GM19240 (cell line): ENCODE measurements at regions not wholly inside any gene's neighbourhood (a gene's known extent, or its start where the extent isn't known, plus 50 kb on each side); places are given as distances from the start of the nearest gene placed in this dataset.
A peak's percentile ranks its signal among the peaks of the same experiment; 100 is the strongest.
"Not testable (repeated sequence)": the region's sequence is repeated elsewhere in the genome, so short reads cannot be mapped to it uniquely, and the experiment has no call there.

Experiments used
- DNase-seq: peaks from one replicate; pipeline ENCODE4 v3.0.0; 2011; ENCODE audit warnings: low spot score; ENCODE audit not compliant: insufficient read length

DNA sequence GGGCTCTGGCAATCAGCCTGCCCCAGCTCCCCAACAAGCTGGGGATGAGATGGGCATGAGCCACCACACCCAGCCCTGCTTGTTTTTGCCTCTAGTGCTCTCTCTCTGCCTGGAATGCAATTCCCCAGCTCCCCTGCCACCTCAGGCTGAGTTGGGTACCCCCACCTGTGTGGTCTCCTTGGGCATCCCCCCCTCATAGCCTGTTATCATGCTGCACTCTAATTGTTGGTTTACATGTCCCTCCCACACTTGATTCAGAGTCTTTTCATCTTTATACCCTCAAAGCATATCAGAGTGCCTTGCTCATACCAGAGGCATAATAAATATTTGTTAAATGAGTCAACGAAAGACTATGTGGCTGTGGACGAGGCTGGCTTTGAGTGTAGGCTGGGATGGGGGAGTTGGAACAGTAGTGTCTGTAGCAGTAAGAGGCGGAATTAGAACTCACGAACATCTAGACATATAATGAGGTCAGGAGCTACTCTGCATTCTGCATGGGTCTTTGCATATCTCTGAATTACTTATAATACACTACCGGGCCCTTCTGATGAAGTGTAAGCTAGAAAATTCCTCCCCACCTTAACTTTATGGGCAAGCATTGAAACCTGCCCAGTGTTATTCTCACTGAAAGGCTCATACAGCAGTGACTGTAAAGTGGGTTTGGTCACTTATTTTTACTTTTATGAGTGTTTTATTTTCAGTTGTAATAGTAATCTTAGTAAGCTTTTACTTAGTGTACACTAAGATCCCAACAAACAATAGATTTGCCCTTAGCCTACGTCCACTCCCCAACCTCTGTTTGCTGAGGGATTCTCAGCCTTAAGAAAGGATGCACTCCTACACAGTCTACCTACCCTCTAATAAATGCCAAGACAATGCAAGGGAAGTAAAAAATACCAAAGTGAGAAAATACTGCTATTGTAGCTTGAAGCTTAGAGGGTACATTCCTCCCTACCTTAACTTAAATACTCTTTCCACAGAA is 58.7 kb downstream of the EDN1 start:
- no peak for DNase-seq

DNA sequence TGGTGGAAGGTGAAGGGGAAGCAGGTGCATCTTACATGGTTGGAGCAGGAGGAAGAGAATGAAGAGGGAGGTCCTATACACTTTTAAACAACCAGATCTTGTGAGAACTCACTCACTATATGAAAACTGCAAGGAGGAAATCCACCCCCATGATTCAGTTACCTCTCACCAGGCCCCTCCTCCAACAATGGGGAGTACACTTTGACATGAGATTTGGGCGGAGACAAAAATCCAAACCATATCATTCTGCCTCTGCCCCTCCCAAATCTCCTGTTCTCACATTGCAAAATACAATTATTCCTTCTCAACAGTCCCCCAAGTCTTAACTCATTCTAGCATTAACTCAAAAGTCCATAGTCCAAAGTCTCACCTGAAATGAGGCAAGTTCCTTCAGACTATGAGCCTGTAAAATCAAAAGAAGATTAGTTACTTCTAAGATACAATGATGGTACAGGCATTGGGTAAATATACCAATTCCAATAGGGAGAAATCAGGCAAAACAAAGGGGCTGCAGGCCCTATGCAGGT is 60.5 kb downstream of the EDN1 start:
- DNase-seq, result no peak

DNA sequence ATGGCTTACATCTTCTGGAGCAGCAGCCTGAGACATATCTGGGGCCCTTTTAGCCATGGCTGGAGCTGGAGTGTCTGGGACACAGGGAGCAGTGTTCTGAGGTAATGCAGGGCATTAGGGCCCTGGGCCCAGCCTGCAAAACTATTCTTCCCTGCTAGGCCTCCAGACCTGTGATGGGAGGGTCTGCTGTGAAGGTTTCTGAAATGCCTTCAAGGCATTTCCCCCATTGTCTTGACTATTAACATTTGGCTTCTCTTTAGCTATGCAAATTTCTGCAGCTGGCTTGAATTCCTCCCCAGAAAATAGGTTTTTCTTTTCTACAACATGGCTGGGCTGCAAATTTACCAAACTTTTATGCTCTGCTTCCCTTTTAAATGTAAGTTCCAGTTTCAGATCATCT is 61.5 kb downstream of the EDN1 start:
- no peak for DNase-seq

DNA sequence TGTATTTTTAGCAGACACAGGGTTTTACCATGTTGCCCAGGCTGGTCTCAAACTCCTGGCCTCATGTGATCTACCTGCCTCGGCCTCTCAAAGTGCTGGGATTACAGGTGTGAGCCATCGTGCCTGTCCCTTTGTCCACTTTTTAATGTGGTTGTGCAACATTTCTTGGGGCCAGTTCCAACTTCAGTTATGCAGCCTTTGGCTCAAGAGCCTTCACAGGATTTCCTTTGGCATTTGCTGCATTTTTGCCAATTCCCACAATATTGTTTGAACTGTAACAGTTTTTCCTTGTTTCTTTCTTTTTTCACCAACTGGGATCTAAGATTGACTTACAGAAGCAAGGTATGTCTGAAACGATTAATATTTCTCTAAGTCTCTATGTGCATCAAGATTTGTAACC is 63.6 kb downstream of the EDN1 start:
- no peak for DNase-seq

DNA sequence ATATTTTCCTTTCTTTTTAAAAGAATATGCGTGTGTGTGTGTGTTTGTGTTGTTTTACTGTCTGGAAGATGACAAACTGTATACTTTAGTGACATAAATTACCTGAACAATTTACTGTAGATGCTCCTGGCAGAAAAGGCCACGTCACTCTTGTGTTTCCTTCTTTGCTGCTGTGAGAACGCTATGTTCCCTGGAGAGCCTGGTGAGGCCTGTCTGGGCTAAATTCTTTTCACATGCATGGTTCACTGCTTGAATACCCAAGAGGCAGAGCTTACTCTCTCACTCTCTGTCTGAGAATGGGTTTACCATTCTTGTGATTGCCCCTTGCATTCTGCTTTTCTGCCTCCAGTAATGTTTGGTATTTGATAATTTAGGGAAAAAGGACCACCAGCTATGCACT is 64.3 kb downstream of the EDN1 start:
- DNase-seq, result no peak

DNA sequence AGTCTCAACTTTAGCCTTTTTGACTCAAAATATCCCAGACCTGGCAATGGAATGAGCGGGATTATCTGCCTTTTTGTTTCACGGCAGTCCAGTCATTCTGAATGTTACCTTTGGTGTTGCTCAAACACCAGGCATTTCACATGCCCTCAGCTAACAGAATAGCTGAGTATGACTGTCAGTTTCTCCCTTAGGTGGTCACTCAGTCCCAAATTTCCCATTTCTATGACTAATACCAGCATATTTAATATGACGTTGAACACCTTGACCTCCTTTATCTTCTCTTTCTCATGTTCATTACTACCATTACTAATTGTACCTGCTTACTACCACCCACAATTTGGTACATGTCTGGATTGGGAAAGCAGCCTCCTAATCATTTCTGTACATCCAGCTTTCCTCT is 65.2 kb downstream of the EDN1 start:
- no peak for DNase-seq

DNA sequence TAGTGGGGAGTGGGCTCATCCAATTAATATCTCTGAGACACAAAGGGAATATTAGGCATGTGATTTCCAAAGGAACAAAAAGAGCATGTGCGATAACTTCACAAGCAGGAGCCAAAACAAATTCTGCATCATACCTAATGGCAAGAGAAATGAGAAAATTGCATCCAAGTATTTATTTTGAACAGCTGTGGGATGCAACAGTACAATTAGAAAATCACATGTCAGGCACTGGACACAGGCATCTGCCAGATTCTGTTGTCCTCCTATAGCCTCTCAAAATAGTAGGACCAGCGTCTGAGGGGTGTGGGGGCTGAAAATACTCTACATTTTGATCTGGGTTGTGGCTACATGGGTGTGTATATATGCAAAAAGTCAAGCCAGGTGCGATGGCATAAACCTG is 66.3 kb downstream of the EDN1 start:
- no peak for DNase-seq

DNA sequence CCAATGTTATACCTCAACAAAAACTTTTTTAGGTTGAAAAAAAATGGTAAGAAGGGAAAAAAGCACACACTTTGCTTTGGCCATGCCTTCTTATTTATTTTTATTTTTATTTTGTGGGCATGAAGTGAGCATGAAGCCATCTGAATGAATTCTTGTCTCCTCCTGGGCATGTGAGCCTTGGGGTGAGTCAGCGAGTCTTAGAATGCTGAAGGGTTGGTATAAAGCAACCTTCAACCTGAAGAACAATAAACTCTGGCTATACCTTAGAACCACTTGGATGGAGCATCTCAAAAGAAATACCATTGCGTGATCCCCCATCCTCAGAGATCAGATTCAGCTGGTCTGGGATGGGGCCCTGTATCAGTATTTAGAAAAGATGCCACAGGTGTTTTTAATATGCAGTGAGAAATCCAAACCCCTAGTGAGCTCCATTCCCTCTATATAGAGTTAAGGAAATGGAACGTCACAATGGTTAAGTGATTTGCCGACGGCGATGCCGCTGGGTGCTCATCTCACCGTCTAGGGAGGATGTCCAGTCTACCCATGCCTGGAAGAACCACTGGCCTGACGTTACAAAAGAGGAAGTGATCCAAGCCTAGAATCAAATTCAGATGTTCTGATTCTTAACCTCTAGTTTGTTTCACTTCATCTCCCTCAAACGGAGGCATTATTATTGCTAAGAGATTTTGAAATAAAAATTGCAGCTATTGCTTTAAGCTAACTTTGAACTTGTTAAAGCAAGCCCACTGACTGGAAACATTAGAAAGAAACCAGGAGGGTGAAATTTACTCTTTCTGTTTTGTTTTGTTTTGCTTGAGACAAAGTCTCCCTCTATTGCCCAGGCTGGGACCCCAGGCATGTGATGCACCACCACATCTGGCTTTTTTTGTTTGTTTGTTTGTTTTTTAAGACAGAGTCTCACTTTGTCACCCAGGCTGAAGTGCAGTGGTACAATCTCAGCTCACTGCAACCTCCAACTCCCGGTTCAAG is 67.1 kb downstream of the EDN1 start:
- peak; percentile 30 for DNase-seq

DNA sequence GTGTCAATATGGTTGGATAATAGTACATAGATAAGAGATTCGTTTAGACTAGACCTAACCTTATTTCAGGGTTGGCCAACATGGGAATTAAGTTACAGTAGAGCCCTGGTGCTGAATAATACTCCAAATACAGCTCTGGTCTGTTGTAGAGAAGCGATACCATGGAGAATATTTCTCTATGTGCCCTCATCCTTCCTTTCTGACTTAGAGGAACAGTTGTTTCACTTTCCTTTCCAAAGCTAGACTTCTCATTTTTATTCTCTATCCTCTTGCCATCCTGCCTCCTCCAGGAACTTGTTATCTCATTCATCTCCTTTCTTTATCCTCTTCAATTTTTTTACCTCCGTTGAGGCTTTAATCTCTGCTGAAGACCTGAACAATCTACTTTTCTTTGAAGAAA is 68.9 kb downstream of the EDN1 start:
- no peak for DNase-seq

DNA sequence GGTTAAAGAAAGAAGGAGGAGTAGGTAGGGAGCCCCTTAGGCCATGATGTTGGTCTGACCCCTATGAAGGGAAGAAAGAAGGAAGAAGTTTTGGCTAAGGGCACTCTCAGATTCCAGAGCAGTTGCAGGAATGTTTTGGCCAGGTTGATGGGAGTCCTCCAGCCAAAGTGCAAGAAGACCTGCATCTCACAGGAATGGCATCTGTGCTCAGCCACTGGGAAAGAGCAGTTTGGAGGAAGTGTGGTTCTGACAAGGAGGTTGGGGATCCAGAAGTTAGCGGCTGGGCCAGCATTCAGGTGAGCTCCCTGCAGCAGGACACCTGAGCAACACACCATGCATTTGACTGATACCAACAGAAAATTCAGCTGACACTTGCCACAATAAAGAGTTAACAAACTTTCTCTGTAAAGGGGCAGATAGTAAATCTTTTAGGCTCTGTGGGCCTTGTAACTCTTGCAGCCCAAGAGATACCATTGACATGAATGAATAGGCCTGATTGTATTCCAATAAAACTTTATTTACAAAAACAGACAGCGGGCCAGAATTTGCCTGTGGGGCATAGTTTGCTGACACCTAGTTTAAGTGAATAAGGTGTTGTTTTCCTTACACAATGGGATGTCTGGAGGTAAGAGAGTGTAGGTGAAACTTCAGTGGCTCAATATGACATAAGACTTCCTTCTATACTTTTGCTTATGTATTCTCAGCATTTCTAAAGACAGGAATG is 71.0 kb downstream of the EDN1 start:
- DNase-seq, result no peak

DNA sequence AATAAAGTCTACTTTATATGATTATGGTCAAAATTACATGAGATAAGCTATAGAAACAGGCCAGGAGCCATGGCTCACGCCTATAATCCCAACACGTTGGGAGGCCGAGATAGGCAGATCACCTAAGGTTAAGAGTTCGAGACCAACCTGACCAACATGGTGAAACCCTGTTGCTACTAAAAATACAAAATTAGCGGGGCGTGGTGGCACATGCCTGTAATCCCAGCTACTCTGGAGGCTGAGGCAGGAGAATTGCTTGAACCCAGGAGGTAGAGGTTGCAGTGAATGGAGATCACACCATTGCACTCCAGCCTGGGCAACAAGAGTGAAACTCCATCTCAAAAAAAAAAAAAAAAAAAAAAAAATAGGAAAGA is 73.1 kb downstream of the EDN1 start:
- DNase-seq, result not testable (repeated sequence)

DNA sequence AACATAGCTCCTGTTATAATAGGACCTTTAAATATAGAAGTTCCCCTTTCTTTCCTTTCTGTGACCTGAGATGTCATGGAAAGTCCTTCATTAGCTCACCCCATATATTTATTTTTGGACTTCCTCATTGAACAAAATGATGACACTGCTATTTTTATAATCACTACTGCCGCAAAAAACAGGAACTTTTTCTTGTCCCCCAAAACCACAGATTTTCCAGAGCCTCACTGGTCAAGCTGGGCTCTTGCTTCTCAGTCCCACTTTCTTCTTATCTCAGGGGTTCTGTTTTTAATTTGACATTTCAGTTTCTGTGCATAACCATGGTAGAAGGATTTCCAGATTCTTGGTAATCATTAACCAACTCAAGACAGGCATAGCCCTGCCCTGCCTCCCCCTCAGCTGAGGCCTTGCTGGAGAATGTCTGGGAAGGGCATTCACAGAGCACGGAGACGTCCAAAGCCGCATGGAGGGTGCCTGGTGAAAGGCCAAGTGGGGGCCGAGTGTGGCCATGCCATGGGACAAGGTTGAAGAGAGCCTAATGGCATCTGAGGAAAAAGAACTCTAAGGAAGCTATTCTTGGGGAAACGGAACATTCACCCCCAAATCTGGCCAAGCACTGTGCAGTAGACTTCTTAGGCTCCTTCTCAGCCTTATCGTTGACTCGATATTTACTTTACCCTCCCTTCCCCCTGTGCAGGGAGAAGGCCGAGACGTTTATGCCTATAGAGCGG is 73.7 kb downstream of the EDN1 start:
- DNase-seq, result no peak

DNA sequence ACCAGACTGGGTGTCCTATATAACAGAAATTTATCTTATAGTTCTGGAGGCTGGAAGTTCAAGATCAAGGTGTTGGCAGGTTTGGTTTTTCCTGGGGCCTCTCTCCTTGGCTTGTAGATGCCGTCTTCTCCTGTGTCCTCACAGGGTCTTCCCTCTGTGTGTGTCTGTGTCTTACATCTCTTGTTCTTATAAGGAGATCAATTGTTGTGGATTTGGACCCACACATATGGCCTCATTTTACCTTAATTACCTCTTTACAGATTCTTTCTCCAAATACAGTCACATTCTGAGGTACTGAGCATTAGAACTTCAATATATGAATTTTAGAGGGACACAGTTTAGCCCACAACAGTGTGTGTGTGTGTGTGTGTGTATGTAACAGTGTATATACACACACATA is 74.5 kb downstream of the EDN1 start:
- DNase-seq, result no peak

DNA sequence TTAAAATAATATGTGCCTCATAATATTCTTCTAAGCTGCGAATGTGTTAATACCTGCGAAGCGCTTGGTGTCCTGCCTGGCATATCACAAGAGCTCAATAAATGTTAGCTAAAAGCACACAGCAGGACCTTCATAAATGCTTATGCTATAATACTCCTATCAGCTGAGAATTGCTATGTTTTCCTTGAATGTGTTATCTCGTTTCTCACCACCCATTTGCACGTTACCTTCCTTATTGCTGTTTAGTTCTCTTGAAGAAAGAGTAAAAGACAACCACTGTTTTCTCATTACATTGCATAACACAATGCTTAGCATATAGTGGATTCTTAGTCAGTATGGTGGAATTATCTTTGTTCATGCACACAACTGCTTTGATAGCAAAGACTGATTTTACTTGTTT is 76.6 kb downstream of the EDN1 start:
- DNase-seq, result no peak

DNA sequence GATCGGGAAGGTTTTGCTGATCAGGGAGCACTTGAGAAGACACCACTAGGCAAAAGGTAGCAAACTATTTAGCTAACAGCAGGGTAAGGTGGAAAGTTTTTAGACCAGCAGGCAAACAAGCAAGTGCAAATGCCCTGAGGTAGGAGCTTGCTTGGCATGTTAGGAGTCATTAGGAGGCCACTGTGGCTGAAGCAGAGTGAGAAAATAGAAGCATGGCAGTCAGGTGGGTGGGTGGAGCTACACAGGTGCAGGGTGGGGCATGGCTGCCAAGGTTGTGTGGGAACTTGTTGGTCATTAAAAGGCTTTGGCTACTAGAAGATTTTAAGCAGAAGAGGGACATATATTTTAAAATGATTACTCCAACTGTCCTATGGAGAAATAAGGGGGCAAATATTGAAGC is 77.3 kb downstream of the EDN1 start:
- no peak for DNase-seq

DNA sequence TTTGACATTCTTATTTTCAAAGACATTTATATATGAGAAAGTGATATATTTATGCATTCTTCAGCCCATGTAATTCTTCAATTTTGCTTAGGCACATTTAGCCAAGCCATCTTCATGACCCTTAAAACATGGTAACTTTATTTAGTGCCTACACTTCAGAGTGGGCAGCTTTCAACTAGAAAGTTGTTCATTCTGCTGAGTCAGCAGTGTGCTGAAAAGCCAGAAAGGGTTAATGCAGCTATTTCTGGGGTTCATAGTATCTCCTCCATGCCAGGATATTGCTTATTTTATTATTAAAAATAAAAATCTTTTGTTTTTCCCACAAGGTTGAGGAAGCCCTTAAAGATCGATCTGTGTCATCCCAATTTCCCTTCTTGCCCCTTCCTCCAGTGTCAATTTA is 79.2 kb downstream of the EDN1 start:
- DNase-seq, result no peak

DNA sequence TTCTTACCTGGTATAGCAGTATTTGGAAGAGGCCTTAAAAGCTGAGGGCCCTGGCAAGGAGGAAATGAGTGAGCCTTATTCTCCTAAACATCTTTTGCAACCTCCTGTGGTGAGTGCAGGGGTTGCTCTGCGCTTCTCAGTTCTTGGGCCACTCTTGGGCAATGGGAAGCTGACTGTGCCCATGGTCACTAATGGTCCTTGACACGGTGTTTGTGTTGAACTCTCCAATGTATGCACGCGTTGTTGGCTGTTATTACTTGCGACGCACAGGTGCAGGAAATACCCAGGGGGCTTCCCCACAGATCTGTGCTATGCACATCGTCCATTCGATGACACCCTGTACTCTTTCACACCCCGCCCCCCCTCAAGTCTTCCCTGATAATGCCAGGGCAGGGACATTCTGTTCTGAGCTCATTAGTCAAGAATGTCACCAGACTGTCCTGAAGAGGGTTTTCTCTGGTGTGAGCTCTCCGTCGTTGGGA is 79.7 kb downstream of the EDN1 start:
- no peak for DNase-seq

DNA sequence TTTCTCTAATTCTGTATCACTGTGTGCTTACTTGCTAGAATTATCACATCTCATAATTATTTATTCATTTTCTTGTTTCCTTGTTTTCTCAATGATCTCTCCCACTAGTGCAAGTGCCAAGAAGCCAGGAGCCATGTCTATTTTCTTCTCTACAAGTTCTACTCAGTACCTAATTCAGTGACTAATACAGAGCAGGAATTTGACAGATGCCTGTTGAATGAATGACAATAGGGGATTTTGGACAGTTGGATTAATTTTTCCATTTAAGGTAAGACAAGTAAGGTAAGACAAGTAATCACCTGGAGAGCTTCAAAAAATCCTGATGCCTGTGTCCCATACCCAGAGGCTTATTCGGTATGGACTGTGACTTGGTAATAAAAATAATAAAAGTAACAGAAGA is 81.0 kb downstream of the EDN1 start:
- no peak for DNase-seq

DNA sequence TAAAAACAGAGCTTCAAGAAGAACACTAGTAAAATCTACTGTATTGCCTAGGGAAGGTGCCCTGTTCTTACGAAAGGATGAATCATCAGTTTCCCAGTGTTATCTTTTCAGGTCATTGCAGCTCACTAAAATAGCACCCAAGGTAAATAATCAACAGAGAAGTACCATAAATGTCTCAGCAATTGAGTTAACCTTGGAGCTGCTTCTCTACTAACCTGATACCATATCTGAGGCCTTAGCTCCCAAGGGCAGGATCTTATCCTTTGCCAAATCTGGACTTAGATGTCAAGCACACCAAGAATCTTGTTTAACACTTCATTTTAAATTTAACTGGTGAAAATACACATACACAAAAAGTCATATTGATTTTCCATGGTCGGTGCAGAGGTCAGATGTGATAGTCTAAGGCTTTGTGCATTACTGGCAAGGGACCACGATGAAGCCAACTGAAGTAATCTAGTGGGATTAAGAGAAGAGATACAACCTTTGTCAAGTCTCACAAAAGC is 81.5 kb downstream of the EDN1 start:
- no peak for DNase-seq

DNA sequence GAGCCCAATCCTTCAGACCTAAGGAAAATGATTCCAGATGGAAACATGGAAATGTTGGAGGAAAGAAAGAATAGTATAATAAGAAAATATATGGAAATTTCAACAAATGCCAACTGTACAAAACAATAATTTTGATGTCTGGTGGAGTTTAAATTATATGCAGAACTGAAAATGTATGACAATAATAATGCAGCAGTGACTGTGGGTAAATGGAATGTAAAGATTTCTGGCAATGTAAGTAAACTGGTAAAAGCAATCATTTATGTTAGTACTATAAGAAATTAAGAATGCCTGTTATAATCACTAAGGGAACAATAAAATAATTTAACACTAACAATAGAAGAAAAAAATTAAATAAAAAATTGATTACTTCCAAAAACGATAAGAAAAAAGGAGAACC is 89.0 kb downstream of the EDN1 start:
- no peak for DNase-seq
